Heart left ventricle (tissue), 13 donors: ENCODE measurements at regions not wholly inside any gene's neighbourhood (a gene's known extent, or its start where the extent isn't known, plus 50 kb on each side); places are given as distances from the start of the nearest gene placed in this dataset.

Experiments
- POLR2A ChIP-seq, 2 donors: fragments of 450-650 bp; IDR thresholded peaks; one replicate each; pipeline ENCODE4 v1.6.1; 2017; ENCODE audit warnings: antibody characterized with exemption in 2 of 2, mild to moderate bottlenecking in 2 of 2, moderate library complexity in 2 of 2
- TF ChIP-seq, protein P1 (sequence below), 12 donors: fragments of 200-600 bp; sonication (generic) in 4 of 12; IDR thresholded peaks; one replicate each; pipeline versions ENCODE4 v1.5.0 to v1.8.0; 2018 to 2022; ENCODE audit warnings: antibody characterized with exemption in 12 of 12, mild to moderate bottlenecking in 5 of 12
- donor health status: ischemic (EF 13 %, LVEDD 7.1; RV severe dilation, severe dysfunction).
- donor health status: DM: no; HTN: yes; CAD: no.
- donor health status: DM: no; HTN: no; CAD: no.
- donor health status: ischemic (EF 25% LVEDD 6.9; RV normal size, moderate dysfunction).
- donor health status: ischemic (EF 25% LVEDD 5.7; RV mildly dilated, moderate dysfunction).
- donor health status: ischemic (EF 35%, LVEDD 5.7; RV mildly dilated, moderate dysfunction).
- donor health status: nonischemic (EF 11% LVEDD 7.7; RV severe dilation, severe dysfunction).
- donor health status: DM: yes; HTN: yes; CAD: no.
- donor health status: PGD.
- donor health status: ischemic (EF 29% LVEDD 5.4; RV normal size, mild dysfunction).
- donor health status: nonischemic (EF 23%, LVEDD 6.1; RV moderate dilation, normal function).

DNA sequence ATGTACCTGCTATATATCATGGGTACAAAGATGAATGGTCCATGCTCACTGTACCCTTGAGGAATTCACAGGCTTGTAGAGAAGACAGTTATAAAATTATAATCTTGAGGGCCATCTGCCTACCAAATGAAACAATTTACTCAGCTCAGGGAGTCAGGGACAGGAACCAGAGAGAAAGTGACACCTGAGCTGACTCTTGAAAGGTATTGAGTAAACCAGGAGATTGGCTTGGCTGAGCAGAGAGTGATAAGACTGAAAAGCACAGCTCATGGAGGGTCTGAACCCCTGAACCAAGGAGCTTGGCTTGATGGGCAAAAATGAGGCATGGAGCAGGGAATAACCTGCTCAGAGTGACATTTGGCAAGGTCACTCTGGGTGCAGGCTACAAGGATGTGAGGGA, 147.3 kb downstream of the FAM114A2 start:
- TF ChIP-seq, protein P1, sequence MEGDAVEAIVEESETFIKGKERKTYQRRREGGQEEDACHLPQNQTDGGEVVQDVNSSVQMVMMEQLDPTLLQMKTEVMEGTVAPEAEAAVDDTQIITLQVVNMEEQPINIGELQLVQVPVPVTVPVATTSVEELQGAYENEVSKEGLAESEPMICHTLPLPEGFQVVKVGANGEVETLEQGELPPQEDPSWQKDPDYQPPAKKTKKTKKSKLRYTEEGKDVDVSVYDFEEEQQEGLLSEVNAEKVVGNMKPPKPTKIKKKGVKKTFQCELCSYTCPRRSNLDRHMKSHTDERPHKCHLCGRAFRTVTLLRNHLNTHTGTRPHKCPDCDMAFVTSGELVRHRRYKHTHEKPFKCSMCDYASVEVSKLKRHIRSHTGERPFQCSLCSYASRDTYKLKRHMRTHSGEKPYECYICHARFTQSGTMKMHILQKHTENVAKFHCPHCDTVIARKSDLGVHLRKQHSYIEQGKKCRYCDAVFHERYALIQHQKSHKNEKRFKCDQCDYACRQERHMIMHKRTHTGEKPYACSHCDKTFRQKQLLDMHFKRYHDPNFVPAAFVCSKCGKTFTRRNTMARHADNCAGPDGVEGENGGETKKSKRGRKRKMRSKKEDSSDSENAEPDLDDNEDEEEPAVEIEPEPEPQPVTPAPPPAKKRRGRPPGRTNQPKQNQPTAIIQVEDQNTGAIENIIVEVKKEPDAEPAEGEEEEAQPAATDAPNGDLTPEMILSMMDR (IDR thresholded peaks at IDR 0.05) = no peak
- no peak for TF ChIP-seq POLR2A (IDR thresholded peaks at IDR 0.05)
